ENCODE measurements at regions not wholly inside any gene's neighbourhood (a gene's known extent, or its start where the extent isn't known, plus 50 kb on each side); places are given as distances from the start of the nearest gene placed in this dataset.

DNA sequence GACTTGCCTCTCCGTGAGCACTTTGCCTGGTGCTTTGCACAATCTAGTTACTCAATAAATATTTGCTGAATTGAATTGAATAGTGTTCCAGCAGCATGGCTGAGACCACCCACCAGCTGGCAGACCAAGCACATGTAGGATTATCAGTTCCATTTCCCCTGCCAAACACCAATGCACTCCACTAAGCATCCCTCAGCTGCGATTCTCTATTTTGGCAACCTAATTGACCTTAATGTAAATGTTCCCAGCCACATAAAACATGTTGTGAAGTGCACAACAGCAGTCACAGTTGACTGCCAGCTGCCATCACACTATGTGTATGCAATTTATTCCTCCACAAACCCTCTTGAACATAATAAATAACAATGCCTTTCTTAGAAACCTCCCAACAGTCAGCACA, 1879.4 kb upstream of the PIK3C3 start:
- DNase-seq = no peak

- DNase-seq = no peak
Measured at GRCh38 chr18:40072761-40073160, 1882.3 kb upstream of the PIK3C3 start.

GRCh38 chr18:40066368-40066767, 1888.7 kb upstream of the PIK3C3 start:
- DNase-seq = no peak

DNA sequence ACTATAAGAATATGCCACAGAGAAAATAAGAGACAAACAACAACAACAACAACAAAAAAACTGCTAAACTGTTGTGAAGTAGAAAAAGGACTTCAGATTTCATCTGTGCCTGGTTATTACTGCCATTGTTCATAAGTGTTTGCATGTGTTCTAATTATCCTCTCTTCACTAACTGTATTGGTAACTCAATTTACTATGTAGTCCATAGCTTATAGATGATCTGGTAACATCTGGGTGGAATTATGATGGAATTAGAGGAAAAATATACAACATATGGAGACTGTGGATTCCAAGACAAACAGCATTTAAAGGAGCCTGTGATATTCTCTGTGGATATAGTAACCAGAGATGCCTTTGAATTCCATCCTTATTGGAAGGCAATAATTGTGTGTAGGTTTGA, 1891.5 kb upstream of the PIK3C3 start:
- no peak for DNase-seq

- no peak for DNase-seq
Measured at GRCh38 chr18:40061086-40061485, 1893.9 kb upstream of the PIK3C3 start.

DNA sequence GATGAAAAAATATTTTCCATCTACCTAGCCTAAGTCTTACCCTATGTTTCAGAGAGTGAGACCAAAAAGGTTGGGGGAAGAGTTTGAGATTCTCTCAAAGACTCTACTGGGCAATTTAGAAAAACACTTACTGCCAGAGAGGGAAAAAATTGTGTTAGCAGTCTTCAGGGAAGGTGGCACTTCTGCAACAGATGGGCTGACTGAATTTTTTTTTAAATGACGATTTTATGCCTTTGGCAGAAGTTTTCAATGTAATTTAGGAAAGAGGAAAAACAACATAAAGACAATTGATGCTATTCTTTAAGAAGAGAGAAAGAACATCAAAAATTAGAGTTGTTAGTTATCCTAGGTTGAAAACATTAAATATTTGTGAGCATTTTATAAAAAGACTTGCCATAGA, 1894.5 kb upstream of the PIK3C3 start:
- no peak for DNase-seq

GRCh38 chr18:40058811-40059570, 1896.0 kb upstream of the PIK3C3 start:
- no peak for DNase-seq

GRCh38 chr18:40056079-40056692, 1898.8 kb upstream of the PIK3C3 start:
- DNase-seq = no peak

DNA sequence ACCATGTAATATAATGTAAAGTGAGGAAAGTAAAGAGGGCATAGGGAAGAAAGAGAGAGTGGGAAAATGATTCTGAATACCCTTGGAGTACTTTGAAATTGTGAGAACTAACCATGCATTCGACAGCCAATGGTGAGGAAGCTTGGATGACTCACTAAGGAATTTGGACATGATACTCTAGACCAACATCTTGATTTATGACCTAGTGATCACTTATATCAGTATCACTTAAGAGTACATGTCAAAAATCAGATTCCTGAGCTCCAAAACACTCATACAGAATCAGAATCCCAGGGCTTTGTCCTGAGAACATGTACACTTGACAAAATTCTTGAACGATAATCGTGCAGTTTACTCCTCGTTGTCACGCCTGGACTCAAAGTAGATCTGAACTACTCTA, 1899.8 kb upstream of the PIK3C3 start:
- DNase-seq = no peak

- DNase-seq = no peak
Measured at GRCh38 chr18:40049716-40050115, 1905.3 kb upstream of the PIK3C3 start.

DNA sequence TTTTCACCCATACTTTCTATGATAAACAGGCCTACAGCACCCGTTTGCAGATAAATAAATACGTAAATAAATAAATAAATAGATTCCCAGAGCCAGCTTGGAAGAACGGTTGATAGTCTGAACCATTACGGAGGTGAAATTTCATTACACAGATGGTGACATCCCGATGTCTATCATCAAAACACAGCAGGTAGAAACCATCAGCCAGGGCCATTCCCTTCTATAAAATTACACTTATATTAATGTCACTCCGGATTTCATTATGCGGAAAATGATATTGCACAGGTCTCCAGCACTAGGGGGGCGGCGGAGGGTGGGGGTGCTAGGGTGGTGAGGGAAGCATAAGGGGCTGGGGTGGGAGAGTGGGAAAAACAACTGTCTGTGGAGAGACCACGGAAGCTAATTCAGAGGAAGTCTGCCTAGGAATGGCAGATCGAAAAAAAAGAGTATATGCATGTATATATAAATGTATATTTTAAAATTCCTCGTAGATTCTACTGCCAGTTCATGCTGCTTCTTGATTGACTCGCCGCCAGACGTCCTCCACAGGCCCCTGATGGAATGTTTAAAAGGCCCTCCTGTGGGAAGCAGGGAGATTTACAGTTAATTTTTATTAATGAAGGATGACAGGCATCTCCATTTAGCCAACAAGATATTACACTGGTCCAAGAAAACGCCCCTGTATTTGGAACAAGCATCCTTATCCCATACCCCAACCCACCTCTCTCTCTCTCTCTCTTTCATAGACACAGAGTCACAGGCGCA, 1906.0 kb upstream of the PIK3C3 start:
- no peak for DNase-seq

DNA sequence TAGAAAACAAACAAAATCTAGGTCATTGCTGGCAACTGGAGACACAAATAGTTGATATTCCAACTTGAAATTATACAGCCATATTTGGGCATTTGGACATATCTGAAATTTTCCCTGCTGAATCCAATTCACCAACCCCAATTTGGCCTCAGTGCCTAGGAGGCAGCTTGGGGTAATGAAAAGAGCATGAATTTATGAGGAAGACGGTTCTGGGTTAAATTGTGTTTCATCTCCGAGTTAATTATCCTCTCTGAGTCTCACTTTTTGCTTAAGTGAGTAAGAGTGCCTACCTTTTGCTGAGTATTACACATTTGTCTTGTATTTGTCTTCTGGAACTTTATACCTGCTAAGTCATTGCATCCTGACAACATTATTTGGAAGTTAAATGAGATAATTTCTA, 1906.8 kb upstream of the PIK3C3 start:
- no peak for DNase-seq

DNA sequence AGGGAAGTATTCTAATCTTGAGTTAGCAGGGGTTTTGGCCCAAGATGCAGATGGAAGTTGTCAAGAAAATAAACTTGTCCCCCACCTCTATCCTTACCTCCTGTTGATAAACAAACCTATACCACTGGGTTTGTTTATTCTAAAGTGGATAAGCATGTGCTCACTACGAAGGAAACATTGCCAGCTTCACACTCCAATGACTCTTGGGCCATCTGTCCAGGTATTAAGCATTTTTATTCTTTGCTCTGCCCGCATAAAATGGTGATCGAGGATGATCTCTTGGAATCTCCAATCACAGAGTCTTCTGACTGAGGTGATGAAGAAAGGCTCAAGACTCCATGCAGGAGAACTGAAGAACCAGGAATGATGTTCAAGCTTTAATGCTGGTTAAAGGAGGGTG, 1908.4 kb upstream of the PIK3C3 start:
- no peak for DNase-seq

DNA sequence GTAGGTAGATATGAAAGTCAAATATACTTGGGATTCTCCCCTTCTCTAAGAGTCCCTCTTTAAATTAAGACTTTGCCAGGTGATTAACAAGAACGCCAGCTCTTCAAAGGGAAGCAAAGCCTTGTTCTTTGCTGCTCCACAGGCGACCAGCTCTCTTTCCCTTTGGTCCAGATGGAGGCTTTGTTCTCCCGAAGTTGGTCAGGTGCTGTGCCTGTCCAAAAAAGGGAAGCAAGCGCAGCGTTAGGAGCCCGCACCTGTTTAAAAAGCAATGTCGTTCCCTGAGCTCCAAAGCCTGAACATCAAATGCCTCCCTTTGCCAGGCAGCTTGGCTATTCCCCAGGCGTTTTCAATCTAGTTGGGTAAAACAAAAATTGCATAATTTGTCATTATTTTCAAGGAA, 1913.1 kb upstream of the PIK3C3 start:
- no peak for DNase-seq

GRCh38 chr18:40040574-40040973, 1914.5 kb upstream of the PIK3C3 start:
- DNase-seq = no peak

- DNase-seq = no peak
Measured at GRCh38 chr18:40037356-40037755, 1917.7 kb upstream of the PIK3C3 start.

GRCh38 chr18:40036861-40037260, 1918.2 kb upstream of the PIK3C3 start:
- DNase-seq = no peak

GRCh38 chr18:40035966-40036365, 1919.1 kb upstream of the PIK3C3 start:
- DNase-seq = no peak

- no peak for DNase-seq
Measured at GRCh38 chr18:40032076-40032475, 1923.0 kb upstream of the PIK3C3 start.

DNA sequence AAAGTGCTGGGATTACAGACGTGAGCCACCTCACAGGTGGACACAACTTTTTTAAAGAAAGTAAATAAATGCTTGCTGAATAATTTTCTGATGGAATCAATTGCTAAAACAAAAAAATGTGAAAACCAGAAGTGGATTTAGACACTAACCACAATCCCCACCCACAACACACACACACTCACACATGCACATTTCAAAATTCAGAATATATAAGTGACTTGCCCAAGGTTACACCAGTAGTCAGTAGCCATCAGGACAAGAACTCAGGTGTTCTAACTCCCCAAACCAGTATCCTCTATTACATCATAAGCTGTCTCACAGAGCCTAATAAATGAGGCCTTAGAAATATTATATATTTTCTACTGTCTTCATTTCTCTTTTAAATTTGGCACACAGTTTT, 1923.6 kb upstream of the PIK3C3 start:
- DNase-seq = no peak

- no peak for DNase-seq
Measured at GRCh38 chr18:40019797-40020392, 1935.1 kb upstream of the PIK3C3 start.

- DNase-seq = no peak
Measured at GRCh38 chr18:40018266-40018665, 1936.8 kb upstream of the PIK3C3 start.

DNA sequence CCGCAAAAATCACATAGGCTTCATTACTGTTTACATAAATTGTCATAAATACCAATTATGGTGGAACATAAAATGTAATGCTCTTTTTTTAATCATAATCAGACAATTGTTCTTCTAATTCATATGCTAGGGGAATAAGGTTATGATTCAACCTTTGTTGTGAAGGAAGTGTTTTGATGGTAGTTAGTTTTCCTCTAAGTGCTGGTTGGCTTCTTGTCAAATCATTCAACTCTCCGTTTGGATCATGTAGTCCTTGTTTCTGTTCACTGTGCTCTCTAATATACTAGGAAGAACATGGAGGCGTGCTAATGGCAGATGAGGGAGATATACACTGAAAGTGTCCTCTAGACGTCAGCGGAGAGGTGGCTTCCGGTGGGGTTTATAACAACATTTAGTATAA, 1938.0 kb upstream of the PIK3C3 start:
- DNase-seq = no peak

GRCh38 chr18:40016405-40016804, 1938.6 kb upstream of the PIK3C3 start:
- no peak for DNase-seq
